Loucy (cell line): ENCODE measurements at regions not wholly inside any gene's neighbourhood (a gene's known extent, or its start where the extent isn't known, plus 50 kb on each side); places are given as distances from the start of the nearest gene placed in this dataset.

Source experiments
- H2AFZ ChIP-seq: fragments of 200-600 bp; sonication (generic); 2 replicates; pipeline ENCODE4 v1.6.0; 2016; ENCODE audit warnings: antibody characterized with exemption, mild to moderate bottlenecking, low read length, moderate library complexity
- H3F3A ChIP-seq: fragments of 200-600 bp; 2 replicates; pipeline ENCODE4 v1.6.0; 2016; ENCODE audit warnings: antibody characterized with exemption, low read depth, mild to moderate bottlenecking
- H3K27me3 ChIP-seq: fragments of 200-600 bp; sonication (generic); 2 replicates; pipeline ENCODE4 v1.6.1; 2014; ENCODE audit warnings: low read length, mild to moderate bottlenecking; ENCODE audit not compliant: insufficient read depth, poor library complexity, severe bottlenecking
- H3K36me3 ChIP-seq: fragments of 200-600 bp; sonication (generic); 2 replicates; pipeline ENCODE4 v1.6.1; 2016; ENCODE audit warnings: low read length; ENCODE audit not compliant: insufficient read depth
- H3K4me1 ChIP-seq: fragments of 200-600 bp; sonication (generic); 2 replicates; pipeline ENCODE4 v1.5.1; 2014; ENCODE audit warnings: low read length, mild to moderate bottlenecking; ENCODE audit not compliant: insufficient read depth, poor library complexity, severe bottlenecking
- H3K4me2 ChIP-seq: fragments of 200-600 bp; sonication (generic); 2 replicates; pipeline ENCODE4 v1.6.0; 2014; ENCODE audit warnings: antibody characterized with exemption, low read length, low read depth, mild to moderate bottlenecking; ENCODE audit not compliant: poor library complexity, severe bottlenecking
- H3K4me3 ChIP-seq: fragments of 200-600 bp; sonication (generic); 2 replicates; pipeline ENCODE4 v1.5.1; 2014; ENCODE audit warnings: low read length, mild to moderate bottlenecking, mixed read lengths; ENCODE audit not compliant: poor library complexity, severe bottlenecking
- H3K79me2 ChIP-seq: fragments of 200-600 bp; sonication (generic); 2 replicates; pipeline ENCODE4 v1.6.1; 2014; ENCODE audit warnings: low read length; ENCODE audit not compliant: insufficient read depth
- H3K9ac ChIP-seq: fragments of 200-600 bp; sonication (generic); 2 replicates; pipeline ENCODE4 v1.6.0; 2014; ENCODE audit warnings: mild to moderate bottlenecking, low read depth, low read length, moderate library complexity; ENCODE audit not compliant: poor library complexity, severe bottlenecking
- H3K9me2 ChIP-seq: fragments of 200-600 bp; sonication (generic); replicated peaks from 2 replicates; pipeline ENCODE4 v1.6.1; 2016; ENCODE audit warnings: low read depth, low read length, mixed read lengths
- H3K9me3 ChIP-seq: fragments of 200-600 bp; sonication (generic); 2 replicates; pipeline ENCODE4 v1.6.1; 2014; ENCODE audit warnings: mild to moderate bottlenecking, antibody characterized with exemption, low read length, low read depth; ENCODE audit not compliant: insufficient read depth
- H4K20me1 ChIP-seq: fragments of 200-600 bp; sonication (generic); 2 replicates; pipeline ENCODE4 v1.6.0; 2014; ENCODE audit warnings: antibody characterized with exemption, low read length, mild to moderate bottlenecking; ENCODE audit not compliant: insufficient read depth, poor library complexity, severe bottlenecking
- EZH2phosphoT487 ChIP-seq: fragments of 200-600 bp; IDR thresholded peaks from 2 replicates; pipeline ENCODE4 v1.6.1; 2018; ENCODE audit warnings: antibody characterized with exemption, mild to moderate bottlenecking, moderate library complexity, borderline replicate concordance
- TF ChIP-seq, protein P1 (sequence below): fragments of 200-600 bp; sonication (generic); conservative IDR thresholded peaks from 2 replicates; pipeline ENCODE4 v1.5.1; 2014; ENCODE audit warnings: mild to moderate bottlenecking, antibody characterized with exemption, low read length

DNA sequence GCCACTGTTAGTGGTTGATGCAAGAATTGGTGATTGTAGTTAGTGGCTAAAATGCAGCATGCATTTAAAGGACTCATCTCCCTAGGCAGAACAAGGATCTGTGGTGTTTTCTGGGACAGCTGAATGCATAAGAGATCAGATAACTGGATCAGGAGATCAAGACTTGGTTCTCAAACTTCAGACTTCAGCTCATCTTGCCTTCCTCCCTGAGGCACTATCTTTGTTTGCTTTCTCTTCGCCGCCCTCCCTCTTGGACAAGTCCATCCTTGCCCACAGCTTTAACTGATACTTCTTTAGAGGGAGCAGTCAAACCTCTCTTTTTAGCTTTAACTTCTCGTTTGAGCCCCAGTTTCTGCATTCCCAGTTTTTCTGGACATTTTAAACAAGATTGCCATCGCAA, 195.4 kb upstream of the TPRG1 start:
- Histone ChIP-seq H3K9ac (peak overlapping the region; percentile 83), H3K4me2 (peak overlapping the region; percentile 78), H3F3A (peaks cover 33% of the 10 kb centered on the region), H3K79me2 (no peaks in the 10 kb centered on the region), H4K20me1 (no peaks in the 10 kb centered on the region), H2AFZ (peak overlapping the region; percentile 1; the same call in 1 of the 2 replicates), H3K4me1 (peaks cover 85% of the 10 kb centered on the region), H3K9me3 (no peaks in the 10 kb centered on the region), H3K9me2 (no peaks in the 10 kb centered on the region), H3K4me3 (no peak overlapping the region), H3K27me3 (no peaks in the 10 kb centered on the region), H3K36me3 (no peaks in the 10 kb centered on the region)
- TF ChIP-seq, protein P1, sequence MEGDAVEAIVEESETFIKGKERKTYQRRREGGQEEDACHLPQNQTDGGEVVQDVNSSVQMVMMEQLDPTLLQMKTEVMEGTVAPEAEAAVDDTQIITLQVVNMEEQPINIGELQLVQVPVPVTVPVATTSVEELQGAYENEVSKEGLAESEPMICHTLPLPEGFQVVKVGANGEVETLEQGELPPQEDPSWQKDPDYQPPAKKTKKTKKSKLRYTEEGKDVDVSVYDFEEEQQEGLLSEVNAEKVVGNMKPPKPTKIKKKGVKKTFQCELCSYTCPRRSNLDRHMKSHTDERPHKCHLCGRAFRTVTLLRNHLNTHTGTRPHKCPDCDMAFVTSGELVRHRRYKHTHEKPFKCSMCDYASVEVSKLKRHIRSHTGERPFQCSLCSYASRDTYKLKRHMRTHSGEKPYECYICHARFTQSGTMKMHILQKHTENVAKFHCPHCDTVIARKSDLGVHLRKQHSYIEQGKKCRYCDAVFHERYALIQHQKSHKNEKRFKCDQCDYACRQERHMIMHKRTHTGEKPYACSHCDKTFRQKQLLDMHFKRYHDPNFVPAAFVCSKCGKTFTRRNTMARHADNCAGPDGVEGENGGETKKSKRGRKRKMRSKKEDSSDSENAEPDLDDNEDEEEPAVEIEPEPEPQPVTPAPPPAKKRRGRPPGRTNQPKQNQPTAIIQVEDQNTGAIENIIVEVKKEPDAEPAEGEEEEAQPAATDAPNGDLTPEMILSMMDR: no peak
- TF ChIP-seq EZH2phosphoT487: no peak

DNA sequence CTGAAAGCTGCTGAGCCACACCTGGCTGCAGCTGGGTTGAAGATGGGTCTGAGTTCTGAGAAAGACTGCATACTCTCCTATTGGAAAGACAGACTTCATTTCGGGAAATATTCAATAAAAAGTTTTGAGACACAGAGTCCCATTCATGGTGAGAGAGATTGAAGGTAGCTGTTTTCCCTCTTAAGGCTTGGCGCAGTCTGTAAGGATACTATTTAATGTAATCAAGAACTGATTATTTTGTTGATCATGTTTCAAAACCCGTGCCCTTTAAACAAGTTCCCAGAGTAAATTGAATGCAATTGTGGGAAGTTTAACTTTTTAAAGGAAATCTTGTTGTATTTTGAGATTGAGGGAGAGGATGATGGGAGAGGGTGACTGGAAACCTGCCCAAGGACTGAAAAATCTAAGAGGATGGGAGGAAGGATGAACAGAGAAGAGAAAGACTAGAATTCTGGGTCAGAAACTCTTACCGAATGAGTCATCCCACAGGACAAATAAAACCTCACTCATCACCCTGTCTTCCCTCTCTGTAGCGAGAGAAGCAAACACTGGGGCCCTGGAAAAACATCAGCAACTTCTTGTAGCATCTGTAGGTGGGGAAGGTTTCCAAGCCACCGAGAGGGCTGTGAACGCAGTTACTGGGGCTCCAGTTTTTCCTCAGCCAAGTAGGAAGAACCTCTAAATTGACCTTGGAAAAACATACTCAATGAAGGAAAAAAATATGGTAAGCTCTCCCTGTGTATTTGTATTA, 193.2 kb upstream of the TPRG1 start:
- no peak overlapping the region for H2AFZ ChIP-seq
- no peak overlapping the region for H3K4me3 ChIP-seq
- no peaks in the 10 kb centered on the region for H4K20me1 ChIP-seq
- no peaks in the 10 kb centered on the region for H3K9me2 ChIP-seq
- no peak for TF ChIP-seq EZH2phosphoT487
- TF ChIP-seq, protein P1: no peak
- no peaks in the 10 kb centered on the region for H3K27me3 ChIP-seq
- peaks cover 63% of the 10 kb centered on the region for H3K4me1 ChIP-seq
- H3K79me2 ChIP-seq: no peaks in the 10 kb centered on the region
- H3K4me2 ChIP-seq: no peak overlapping the region
- peaks cover 24% of the 10 kb centered on the region for H3F3A ChIP-seq
- no peaks in the 10 kb centered on the region for H3K9me3 ChIP-seq
- no peaks in the 10 kb centered on the region for H3K36me3 ChIP-seq
- H3K9ac ChIP-seq: peak overlapping the region; percentile 83

- TF ChIP-seq, protein P1: no peak
- TF ChIP-seq EZH2phosphoT487: no peak
- Histone ChIP-seq H4K20me1 (no peaks in the 10 kb centered on the region), H3K4me3 (no peak overlapping the region), H3K4me2 (no peak overlapping the region), H3K36me3 (no peaks in the 10 kb centered on the region), H3K27me3 (no peaks in the 10 kb centered on the region), H3K4me1 (peaks cover 56% of the 10 kb centered on the region), H3K79me2 (no peaks in the 10 kb centered on the region), H3K9ac (peak overlapping the region; percentile 11), H3K9me3 (no peaks in the 10 kb centered on the region), H2AFZ (0 out of 2 replicates have a peak overlapping the region, but pooled peaks have one; percentile 32), H3K9me2 (no peaks in the 10 kb centered on the region), H3F3A (peaks cover 18% of the 10 kb centered on the region)
Observed at GRCh38 chr3:188979248-188979647, 192.5 kb upstream of the TPRG1 start.
